ENCODE measurements at regions not wholly inside any gene's neighbourhood (a gene's known extent, or its start where the extent isn't known, plus 50 kb on each side); places are given as distances from the start of the nearest gene placed in this dataset.

- no peak for TF ChIP-seq CTCF (IDR thresholded peaks at IDR 0.05)
- Histone ChIP-seq H3K4me2 (replicated peaks; ENCODE audit: extremely low read depth, low read length, poor library complexity, severe bottlenecking) (no peak overlapping the region), H4K20me1 (ENCODE audit: insufficient read depth, low read length) (no peaks in the 10 kb centered on the region), H3K79me2 (ENCODE audit: insufficient read depth, low read length) (no peaks in the 10 kb centered on the region), H3K36me3 (replicated peaks in 1 of 2; ENCODE audit: control insufficient read depth in 1 of 2, insufficient read depth in 2 of 2, low read length in 2 of 2) (no peaks in the 10 kb centered on the region), H3K4me3 (replicated peaks in 1 of 3; ENCODE audit: low read depth in 2 of 3, low read length in 3 of 3) (no peak overlapping the region), H3K9me3 (replicated peaks in 1 of 2; ENCODE audit: control insufficient read depth in 1 of 2, insufficient read depth in 1 of 2, low read length in 2 of 2) (peaks cover 0 to 6% of the 10 kb centered on the region in 2 donors), H3K27me3 (ENCODE audit: control insufficient read depth in 2 of 2, insufficient read depth in 2 of 2, low read length in 2 of 2) (no peaks in the 10 kb centered on the region), H3K27ac (ENCODE audit: low read depth in 1 of 2, low read length in 2 of 2) (no peak overlapping the region), H2AFZ (ENCODE audit: insufficient read depth, low read depth, low read length, poor library complexity, severe bottlenecking) (no peak overlapping the region), H3K4me1 (ENCODE audit: control insufficient read depth in 1 of 2, insufficient read depth in 2 of 2, low read length in 2 of 2) (no peaks in the 10 kb centered on the region), H3K9ac (ENCODE audit: insufficient read depth, low read length, poor library complexity, severe bottlenecking) (no peak overlapping the region)
- peaks cover 0 to 2% (median 1%) of the 10 kb centered on the region in 3 donors for H3K27me3 Mint-ChIP-seq (ENCODE audit: low read depth in 3 of 3)
- intact Hi-C loops (cut with micrococcal nuclease) = no loop called here
- H3K36me3 Mint-ChIP-seq = no peaks in the 10 kb centered on the region
- peaks cover 8% of the 10 kb centered on the region for H3K4me1 Mint-ChIP-seq
- WGBS (ENCODE audit: insufficient coverage) = 98% methylated on average over 4 of the region's 4 CpGs
- DNase-seq = no peak
- peaks cover 6 to 14% (median 9%) of the 10 kb centered on the region in 7 donors for H3K9me3 Mint-ChIP-seq
- H3K4me3 Mint-ChIP-seq = no peak overlapping the region
- H3K27ac Mint-ChIP-seq = no peak overlapping the region
Observed at GRCh38 chr2:144099340-144099739, 420.6 kb downstream of the ZEB2 start.

GRCh38 chr2:144097440-144098225, 422.3 kb downstream of the ZEB2 start:
- no peak overlapping the region for H3K4me3 Mint-ChIP-seq
- H3K4me1 Mint-ChIP-seq = peaks cover 8% of the 10 kb centered on the region
- TF ChIP-seq CTCF (IDR thresholded peaks at IDR 0.05) = no peak
- no peak overlapping the region for H3K4me3 ChIP-seq (replicated peaks in 1 of 3; ENCODE audit: low read depth in 2 of 3, low read length in 3 of 3)
- intact Hi-C loops (cut with micrococcal nuclease) = no loop called here
- no peak for DNase-seq
- H3K27me3 ChIP-seq (ENCODE audit: control insufficient read depth in 2 of 2, insufficient read depth in 2 of 2, low read length in 2 of 2) = no peaks in the 10 kb centered on the region
- H3K9ac ChIP-seq (ENCODE audit: insufficient read depth, low read length, poor library complexity, severe bottlenecking) = no peak overlapping the region
- no peak overlapping the region for H3K4me2 ChIP-seq (replicated peaks; ENCODE audit: extremely low read depth, low read length, poor library complexity, severe bottlenecking)
- H3K36me3 ChIP-seq (replicated peaks in 1 of 2; ENCODE audit: control insufficient read depth in 1 of 2, insufficient read depth in 2 of 2, low read length in 2 of 2) = no peaks in the 10 kb centered on the region
- peaks cover 0 to 1% (median 0%) of the 10 kb centered on the region in 3 donors for H3K27me3 Mint-ChIP-seq (ENCODE audit: low read depth in 3 of 3)
- H3K27ac Mint-ChIP-seq = no peak overlapping the region
- no peaks in the 10 kb centered on the region for H3K4me1 ChIP-seq (ENCODE audit: control insufficient read depth in 1 of 2, insufficient read depth in 2 of 2, low read length in 2 of 2)
- H3K27ac ChIP-seq (ENCODE audit: low read depth in 1 of 2, low read length in 2 of 2) = no peak overlapping the region
- no peaks in the 10 kb centered on the region for H3K79me2 ChIP-seq (ENCODE audit: insufficient read depth, low read length)
- no peaks in the 10 kb centered on the region for H3K9me3 ChIP-seq (replicated peaks in 1 of 2; ENCODE audit: control insufficient read depth in 1 of 2, insufficient read depth in 1 of 2, low read length in 2 of 2)
- H3K36me3 Mint-ChIP-seq = no peaks in the 10 kb centered on the region
- 20% methylated on average over 2 of the region's 6 CpGs for whole genome bisulfite sequencing (ENCODE audit: insufficient coverage)
- H3K9me3 Mint-ChIP-seq = peaks cover 0 to 9% (median 4%) of the 10 kb centered on the region in 7 donors
- H2AFZ ChIP-seq (ENCODE audit: insufficient read depth, low read depth, low read length, poor library complexity, severe bottlenecking) = no peak overlapping the region
- no peaks in the 10 kb centered on the region for H4K20me1 ChIP-seq (ENCODE audit: insufficient read depth, low read length)

Data from CD14-positive monocyte (primary cell).